Stomach (tissue), 4 donors: ENCODE measurements at regions not wholly inside any gene's neighbourhood (a gene's known extent, or its start where the extent isn't known, plus 50 kb on each side); places are given as distances from the start of the nearest gene placed in this dataset.

ENCODE experiments used
- CTCF ChIP-seq, 7 experiments: fragments of 450-650 bp in 4 of 7; fragments of 200-600 bp in 3 of 7; sonication (generic) in 3 of 7; IDR thresholded peaks; one replicate each; pipeline ENCODE4 v1.5.1; 2016 to 2019; ENCODE audit warnings: antibody characterized with exemption in 7 of 7, control low read depth in 2 of 7, mild to moderate bottlenecking in 1 of 7
- EP300 ChIP-seq: sonication (generic); formaldehyde crosslinking; IDR thresholded peaks from one replicate; pipeline ENCODE4 v1.6.1; 2017; ENCODE audit warnings: antibody characterized with exemption
- POLR2A ChIP-seq, 4 donors: fragments of 450-650 bp; IDR thresholded peaks; one replicate each; pipeline ENCODE4 v1.6.1; 2016; ENCODE audit warnings: antibody characterized with exemption in 4 of 4, control low read depth in 2 of 4, mild to moderate bottlenecking in 1 of 4, moderate library complexity in 1 of 4
- POLR2AphosphoS5 ChIP-seq, 3 donors: sonication (generic); formaldehyde crosslinking; IDR thresholded peaks; one replicate each; pipeline ENCODE4 v1.6.1; 2016; ENCODE audit warnings: antibody characterized with exemption in 3 of 3

GRCh38 chr15:95096651-95097050, 865.3 kb downstream of the MCTP2 start:
- no peak for TF ChIP-seq POLR2A (IDR thresholded peaks at IDR 0.05)
- no peak for TF ChIP-seq CTCF (IDR thresholded peaks at IDR 0.05)
- TF ChIP-seq EP300: no peak
- TF ChIP-seq POLR2AphosphoS5 (IDR thresholded peaks at IDR 0.05): no peak
